Hepatic stellate cell (primary cell): ENCODE measurements at regions not wholly inside any gene's neighbourhood (a gene's known extent, or its start where the extent isn't known, plus 50 kb on each side); places are given as distances from the start of the nearest gene placed in this dataset.

Experiments
- DNase-seq: peaks from one replicate; pipeline ENCODE4 v3.0.0; 2011; ENCODE audit warnings: low spot score

GRCh38 chr1:165025805-165026204 is 330.7 kb downstream of the LMX1A start:
- no peak for DNase-seq

- DNase-seq = no peak
Observed at GRCh38 chr1:165014753-165015152, 341.8 kb downstream of the LMX1A start.

GRCh38 chr1:165011991-165012531 is 344.5 kb downstream of the LMX1A start:
- DNase-seq = no peak

GRCh38 chr1:165011186-165011585 is 345.3 kb downstream of the LMX1A start:
- DNase-seq = no peak

GRCh38 chr1:165010418-165011070 is 346.0 kb downstream of the LMX1A start:
- no peak for DNase-seq

GRCh38 chr1:165006831-165007230 is 349.7 kb downstream of the LMX1A start:
- no peak for DNase-seq

- DNase-seq = no peak
Observed at GRCh38 chr1:164999146-164999545, 357.4 kb downstream of the LMX1A start.

- no peak for DNase-seq
Observed at GRCh38 chr1:164991763-164992314, 364.7 kb downstream of the LMX1A start.

- DNase-seq = no peak
Observed at GRCh38 chr1:164983023-164983650, 373.4 kb downstream of the LMX1A start.

GRCh38 chr1:164982545-164982944 is 374.0 kb downstream of the LMX1A start:
- DNase-seq = no peak

GRCh38 chr1:164977561-164977960 is 379.0 kb downstream of the LMX1A start:
- DNase-seq = no peak

- no peak for DNase-seq
Observed at GRCh38 chr1:164971921-164972415, 384.5 kb downstream of the LMX1A start.

GRCh38 chr1:164971391-164971790 is 385.1 kb downstream of the LMX1A start:
- DNase-seq = no peak

- DNase-seq = no peak
Observed at GRCh38 chr1:164969253-164969652, 387.3 kb downstream of the LMX1A start.

- no peak for DNase-seq
Observed at GRCh38 chr1:164967300-164967699, 389.2 kb downstream of the LMX1A start.

GRCh38 chr1:164961715-164962114 is 394.8 kb downstream of the LMX1A start:
- DNase-seq = no peak

- DNase-seq = no peak
Observed at GRCh38 chr1:164958982-164959768, 397.3 kb downstream of the LMX1A start.

- DNase-seq = no peak
Observed at GRCh38 chr1:164953815-164954214, 394.8 kb downstream of the PBX1 start.

GRCh38 chr1:164953098-164953497 is 394.1 kb downstream of the PBX1 start:
- no peak for DNase-seq

GRCh38 chr1:164951508-164951907 is 392.5 kb downstream of the PBX1 start:
- no peak for DNase-seq

- DNase-seq = no peak
Observed at GRCh38 chr1:164950541-164950986, 391.6 kb downstream of the PBX1 start.

GRCh38 chr1:164949771-164950471 is 390.9 kb downstream of the PBX1 start:
- DNase-seq = no peak
